ENCODE measurements at regions not wholly inside any gene's neighbourhood (a gene's known extent, or its start where the extent isn't known, plus 50 kb on each side); places are given as distances from the start of the nearest gene placed in this dataset.
"Not testable (repeated sequence)": the region's sequence is repeated elsewhere in the genome, so short reads cannot be mapped to it uniquely, and the experiment has no call there.

DNA sequence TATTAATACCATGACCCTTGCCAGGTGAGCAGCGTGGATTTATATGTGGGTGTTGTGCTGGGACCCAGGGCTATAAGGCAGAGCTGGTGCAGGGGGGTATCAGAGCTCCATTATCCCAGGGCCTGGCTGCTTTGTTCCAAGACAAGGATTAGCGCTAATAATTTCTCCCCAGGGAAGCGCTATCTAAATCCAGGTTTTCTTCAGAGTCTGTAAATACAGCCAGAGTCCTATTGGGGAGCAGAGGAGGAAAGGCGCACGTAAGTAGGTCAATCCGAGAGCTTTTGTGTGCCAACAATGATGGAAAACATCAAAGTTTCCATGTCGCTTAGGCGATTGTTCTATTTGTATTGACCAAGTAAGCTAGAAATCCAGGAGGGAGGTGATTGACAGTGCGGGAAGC is 1009.7 kb downstream of the VRK1 start:
- DNase-seq (ENCODE audit: insufficient read length, low spot score) = no peak
- TF ChIP-seq, protein P1, sequence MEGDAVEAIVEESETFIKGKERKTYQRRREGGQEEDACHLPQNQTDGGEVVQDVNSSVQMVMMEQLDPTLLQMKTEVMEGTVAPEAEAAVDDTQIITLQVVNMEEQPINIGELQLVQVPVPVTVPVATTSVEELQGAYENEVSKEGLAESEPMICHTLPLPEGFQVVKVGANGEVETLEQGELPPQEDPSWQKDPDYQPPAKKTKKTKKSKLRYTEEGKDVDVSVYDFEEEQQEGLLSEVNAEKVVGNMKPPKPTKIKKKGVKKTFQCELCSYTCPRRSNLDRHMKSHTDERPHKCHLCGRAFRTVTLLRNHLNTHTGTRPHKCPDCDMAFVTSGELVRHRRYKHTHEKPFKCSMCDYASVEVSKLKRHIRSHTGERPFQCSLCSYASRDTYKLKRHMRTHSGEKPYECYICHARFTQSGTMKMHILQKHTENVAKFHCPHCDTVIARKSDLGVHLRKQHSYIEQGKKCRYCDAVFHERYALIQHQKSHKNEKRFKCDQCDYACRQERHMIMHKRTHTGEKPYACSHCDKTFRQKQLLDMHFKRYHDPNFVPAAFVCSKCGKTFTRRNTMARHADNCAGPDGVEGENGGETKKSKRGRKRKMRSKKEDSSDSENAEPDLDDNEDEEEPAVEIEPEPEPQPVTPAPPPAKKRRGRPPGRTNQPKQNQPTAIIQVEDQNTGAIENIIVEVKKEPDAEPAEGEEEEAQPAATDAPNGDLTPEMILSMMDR (IDR thresholded peaks at IDR 0.05; ENCODE audit: insufficient read depth, missing control alignments) = no peak
- FAIRE-seq = no peak

DNA sequence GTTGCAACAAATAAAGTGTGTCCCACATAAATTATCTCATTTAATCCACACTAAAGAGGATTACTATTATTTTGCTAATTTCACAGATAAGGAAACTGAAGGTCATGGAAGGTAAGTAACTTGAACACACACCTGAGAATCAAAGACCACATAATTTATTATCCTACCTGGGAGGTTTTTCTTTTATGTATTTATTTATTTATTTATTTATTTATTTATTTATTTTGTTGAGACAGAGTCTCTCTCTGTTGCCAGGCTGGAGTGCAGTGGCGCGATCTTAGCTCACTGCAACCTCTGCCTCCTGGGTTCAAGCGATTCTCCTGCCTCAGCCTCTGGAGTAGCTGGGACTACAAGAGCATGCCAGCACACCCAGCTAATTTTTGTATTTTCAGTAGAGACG is 1011.4 kb downstream of the VRK1 start:
- not testable (repeated sequence) for FAIRE-seq; DNase-seq (ENCODE audit: insufficient read length, low spot score)

DNA sequence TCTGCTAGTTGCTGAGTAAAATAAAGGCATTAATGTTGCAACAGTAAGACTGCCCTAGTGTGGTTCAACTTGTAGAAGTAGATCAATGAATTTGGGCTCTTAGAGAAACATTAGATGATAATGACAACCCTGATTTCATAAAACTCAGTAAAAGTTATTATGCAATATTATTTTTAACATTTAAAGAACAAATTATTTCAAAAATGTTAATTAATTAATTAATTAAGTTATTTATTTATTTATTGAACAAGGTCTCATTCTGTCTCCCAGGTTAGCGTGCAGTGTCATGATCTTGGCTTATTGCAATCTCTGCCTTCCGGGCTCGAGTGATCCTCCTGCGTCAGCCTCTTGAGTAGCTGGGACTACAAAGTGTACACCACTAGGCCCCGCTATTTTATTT is 1016.4 kb downstream of the VRK1 start:
- TF ChIP-seq, protein P1 (IDR thresholded peaks at IDR 0.05; ENCODE audit: insufficient read depth, missing control alignments) = no peak
- no peak for FAIRE-seq
- DNase-seq (ENCODE audit: insufficient read length, low spot score) = no peak

DNA sequence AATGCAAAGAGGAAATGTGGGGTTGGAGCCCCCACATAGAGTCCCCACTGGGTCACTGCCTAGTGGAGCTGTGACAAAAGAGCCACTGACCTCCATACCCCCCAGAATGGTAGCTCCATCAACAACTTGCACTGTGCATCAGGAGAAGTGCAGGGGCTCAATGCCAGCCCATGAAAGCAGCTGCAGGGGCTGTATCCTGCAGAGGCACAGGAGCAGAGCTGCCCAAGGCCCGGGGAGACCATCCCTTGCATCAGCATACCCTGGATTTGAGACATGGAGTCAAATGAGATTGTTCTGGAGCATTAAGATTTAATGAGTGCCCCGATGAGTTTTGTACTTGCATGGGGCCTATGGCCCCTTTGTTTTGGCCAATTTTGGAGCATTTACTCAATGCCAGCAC is 1023.6 kb downstream of the VRK1 start:
- DNase-seq (ENCODE audit: insufficient read length, low spot score) (no peak), FAIRE-seq (no peak)
- TF ChIP-seq, protein P1 (IDR thresholded peaks at IDR 0.05; ENCODE audit: insufficient read depth, missing control alignments) = no peak

DNA sequence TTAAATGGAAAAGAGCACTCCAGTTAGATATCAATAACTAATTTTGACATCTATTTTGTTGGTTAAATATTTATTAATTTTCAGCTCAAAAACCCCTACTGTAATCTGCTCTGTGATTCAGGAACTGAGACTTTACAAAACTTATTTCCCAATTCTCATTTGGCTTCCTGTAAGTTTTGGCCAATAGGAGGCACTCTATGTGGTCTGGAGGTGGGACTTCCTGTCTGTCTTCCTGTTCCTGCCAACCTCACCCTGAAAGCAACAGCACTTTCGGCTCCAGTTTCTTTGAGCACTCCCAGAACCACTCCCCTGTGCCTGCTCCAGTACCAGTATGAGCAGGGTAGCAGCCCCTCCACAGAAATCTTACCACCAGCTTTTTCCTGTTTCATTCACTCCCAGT is 1027.0 kb downstream of the VRK1 start:
- no peak for FAIRE-seq
- TF ChIP-seq, protein P1 (IDR thresholded peaks at IDR 0.05; ENCODE audit: insufficient read depth, missing control alignments) = no peak
- no peak for DNase-seq (ENCODE audit: insufficient read length, low spot score)

DNA sequence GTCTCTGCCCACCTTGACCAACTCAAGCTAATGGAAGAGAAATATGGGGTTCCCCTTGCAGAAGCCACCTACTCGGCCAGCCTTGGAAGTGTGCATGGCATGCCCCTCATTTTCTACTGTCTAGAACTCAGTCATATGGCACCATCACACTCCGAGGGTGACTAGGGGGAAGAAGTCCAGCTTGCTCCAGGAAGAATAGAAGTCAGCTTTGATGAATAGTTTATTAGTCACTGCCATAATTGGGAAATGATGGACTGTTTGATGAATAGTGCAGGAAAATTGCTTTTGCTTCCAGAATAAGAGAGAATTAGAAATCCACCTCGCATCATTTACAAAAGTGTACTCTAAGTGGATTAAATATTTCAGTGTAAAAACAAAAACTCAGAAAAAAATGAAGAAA is 1030.6 kb downstream of the VRK1 start:
- DNase-seq (ENCODE audit: insufficient read length, low spot score) (no peak), FAIRE-seq (no peak)
- TF ChIP-seq, protein P1 (IDR thresholded peaks at IDR 0.05; ENCODE audit: insufficient read depth, missing control alignments) = no peak

DNA sequence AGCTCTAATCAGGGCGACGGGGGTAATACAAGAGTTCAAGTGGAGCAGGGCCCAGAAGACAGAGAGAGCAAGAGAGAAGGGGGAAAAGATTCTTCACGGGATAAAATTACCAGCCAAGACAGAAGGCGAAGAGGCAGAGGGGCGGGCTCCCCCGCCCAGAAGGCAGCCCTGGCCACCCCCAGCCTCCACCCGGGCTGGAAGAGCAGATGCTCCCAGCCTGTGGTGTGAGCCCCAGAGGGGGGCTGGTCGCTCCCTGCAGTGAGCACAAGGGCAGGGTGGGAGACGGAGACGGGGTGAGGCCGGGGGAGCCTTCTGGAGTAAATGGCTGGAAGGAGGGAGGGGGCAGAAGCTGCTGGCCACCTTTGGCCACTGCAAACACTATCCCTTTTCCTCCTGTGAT is 1035.6 kb downstream of the VRK1 start:
- FAIRE-seq = no peak

More for the DNA sequence above, 1035.6 kb downstream of the VRK1 start:
- TF ChIP-seq, protein P1 (IDR thresholded peaks at IDR 0.05; ENCODE audit: insufficient read depth, missing control alignments) = no peak
- no peak for DNase-seq (ENCODE audit: insufficient read length, low spot score)
